ENCODE measurements at regions not wholly inside any gene's neighbourhood (a gene's known extent, or its start where the extent isn't known, plus 50 kb on each side); places are given as distances from the start of the nearest gene placed in this dataset.

DNA sequence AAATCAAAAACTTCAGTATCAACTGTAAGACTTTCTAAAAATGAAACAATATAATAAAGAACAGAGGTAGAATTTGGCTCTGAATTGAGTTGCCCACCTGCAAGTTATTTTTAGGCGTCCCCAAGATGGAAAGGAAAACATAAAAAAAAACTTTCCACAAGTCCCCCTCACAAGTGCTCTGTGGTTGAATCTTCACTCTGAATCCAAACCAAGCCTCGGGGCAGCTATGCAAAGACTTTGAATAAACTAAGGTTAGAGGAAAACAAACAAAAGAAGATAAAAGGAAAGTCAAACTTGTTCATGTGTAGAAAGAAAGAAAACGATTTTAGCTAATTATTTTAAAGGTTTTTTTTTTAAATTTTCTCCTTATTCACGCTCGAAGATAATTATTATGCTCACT, 372.4 kb upstream of the SLIT2 start:
- Histone ChIP-seq H3K4me1 (no peaks in the 10 kb centered on the region), H3K36me3 (no peaks in the 10 kb centered on the region), H3K27me3 (no peaks in the 10 kb centered on the region), H3K9me3 (no peaks in the 10 kb centered on the region), H3K27ac (no peak overlapping the region), H3K4me3 (no peak overlapping the region)
- intact Hi-C loops (cut with DNase I; ENCODE audit: low total_unique reads) = no loop called here
- TF ChIP-seq POLR2A (IDR thresholded peaks at IDR 0.05) (no peak), EP300 (IDR thresholded peaks at IDR 0.05) (no peak), POLR2AphosphoS5 (IDR thresholded peaks at IDR 0.05) (no peak)
- TF ChIP-seq, protein P1, sequence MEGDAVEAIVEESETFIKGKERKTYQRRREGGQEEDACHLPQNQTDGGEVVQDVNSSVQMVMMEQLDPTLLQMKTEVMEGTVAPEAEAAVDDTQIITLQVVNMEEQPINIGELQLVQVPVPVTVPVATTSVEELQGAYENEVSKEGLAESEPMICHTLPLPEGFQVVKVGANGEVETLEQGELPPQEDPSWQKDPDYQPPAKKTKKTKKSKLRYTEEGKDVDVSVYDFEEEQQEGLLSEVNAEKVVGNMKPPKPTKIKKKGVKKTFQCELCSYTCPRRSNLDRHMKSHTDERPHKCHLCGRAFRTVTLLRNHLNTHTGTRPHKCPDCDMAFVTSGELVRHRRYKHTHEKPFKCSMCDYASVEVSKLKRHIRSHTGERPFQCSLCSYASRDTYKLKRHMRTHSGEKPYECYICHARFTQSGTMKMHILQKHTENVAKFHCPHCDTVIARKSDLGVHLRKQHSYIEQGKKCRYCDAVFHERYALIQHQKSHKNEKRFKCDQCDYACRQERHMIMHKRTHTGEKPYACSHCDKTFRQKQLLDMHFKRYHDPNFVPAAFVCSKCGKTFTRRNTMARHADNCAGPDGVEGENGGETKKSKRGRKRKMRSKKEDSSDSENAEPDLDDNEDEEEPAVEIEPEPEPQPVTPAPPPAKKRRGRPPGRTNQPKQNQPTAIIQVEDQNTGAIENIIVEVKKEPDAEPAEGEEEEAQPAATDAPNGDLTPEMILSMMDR (IDR thresholded peaks at IDR 0.05) = no peak
- no peak for DNase-seq
- WGBS, 5 donors = 36 to 52% (median 44%) methylated on average over 5 of the region's 5 CpGs

DNA sequence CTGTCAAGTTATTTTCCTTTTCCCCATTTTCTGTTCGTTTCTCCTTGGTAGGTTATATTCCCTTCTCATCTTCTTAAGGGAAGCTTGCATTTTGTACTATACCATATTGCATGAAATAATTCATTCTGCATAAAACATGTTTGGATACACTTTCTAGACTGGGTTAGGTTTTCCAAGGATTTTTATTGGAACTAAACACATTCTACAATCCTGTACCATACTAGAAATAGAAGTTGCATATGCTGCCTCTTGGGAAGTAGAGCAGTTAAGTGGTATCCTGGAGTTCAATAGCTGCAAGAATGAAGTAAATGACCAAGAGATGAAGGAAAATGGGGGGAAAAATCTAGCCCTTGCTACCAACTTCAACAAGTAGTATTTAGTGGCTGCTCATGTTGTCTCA, 393.7 kb upstream of the SLIT2 start:
- H3K36me3 ChIP-seq = no peaks in the 10 kb centered on the region
- peaks cover 0 to 14% (median 7%) of the 10 kb centered on the region in 4 donors for H3K9me3 ChIP-seq
- H3K4me1 ChIP-seq = no peaks in the 10 kb centered on the region
- H3K27ac ChIP-seq = no peak overlapping the region
- intact Hi-C loops (cut with DNase I; ENCODE audit: low total_unique reads) = no loop called here
- no peak for TF ChIP-seq POLR2AphosphoS5 (IDR thresholded peaks at IDR 0.05)
- no peak for TF ChIP-seq POLR2A (IDR thresholded peaks at IDR 0.05)
- TF ChIP-seq EP300 (IDR thresholded peaks at IDR 0.05) = no peak
- TF ChIP-seq, protein P1 (IDR thresholded peaks at IDR 0.05) = no peak
- 57 to 81% (median 66%) methylated on average over 1 of the region's 1 CpG for WGBS, 5 donors
- no peaks in the 10 kb centered on the region for H3K27me3 ChIP-seq
- no peak overlapping the region for H3K4me3 ChIP-seq
- DNase-seq = no peak

DNA sequence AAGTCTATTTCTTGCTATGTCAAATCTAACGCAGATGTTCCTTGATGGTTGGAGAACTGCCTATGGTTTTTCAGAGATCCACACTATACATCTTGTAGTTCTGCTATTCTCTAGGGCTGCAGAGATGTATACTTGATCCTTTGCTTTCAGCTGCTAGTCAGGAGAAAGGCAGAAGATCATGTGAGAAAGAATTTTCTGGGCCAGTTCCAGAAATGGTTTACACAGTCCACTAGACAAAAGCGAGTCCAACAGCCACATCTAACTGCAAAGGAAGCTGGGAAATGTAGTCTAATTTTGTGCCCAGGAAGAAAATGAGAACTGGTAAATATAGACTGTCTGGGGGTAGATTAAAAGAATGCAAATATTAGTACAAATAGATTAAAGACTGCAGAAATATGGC, 394.3 kb upstream of the SLIT2 start:
- no peak overlapping the region for H3K27ac ChIP-seq
- 44 to 57% (median 47%) methylated on average over 2 of the region's 2 CpGs for WGBS, 5 donors
- H3K27me3 ChIP-seq = no peaks in the 10 kb centered on the region
- H3K4me1 ChIP-seq = no peaks in the 10 kb centered on the region
- DNase-seq = peak in 1 of 2 donors; percentile 62
- H3K36me3 ChIP-seq = no peaks in the 10 kb centered on the region
- H3K9me3 ChIP-seq = peaks cover 0 to 14% (median 7%) of the 10 kb centered on the region in 4 donors
- no peak overlapping the region for H3K4me3 ChIP-seq
- TF ChIP-seq, protein P1 (IDR thresholded peaks at IDR 0.05) = no peak
- no peak for TF ChIP-seq POLR2AphosphoS5 (IDR thresholded peaks at IDR 0.05)
- no peak for TF ChIP-seq EP300 (IDR thresholded peaks at IDR 0.05)
- no peak for TF ChIP-seq POLR2A (IDR thresholded peaks at IDR 0.05)
- intact Hi-C loops (cut with DNase I; ENCODE audit: low total_unique reads) = no loop called here

DNA sequence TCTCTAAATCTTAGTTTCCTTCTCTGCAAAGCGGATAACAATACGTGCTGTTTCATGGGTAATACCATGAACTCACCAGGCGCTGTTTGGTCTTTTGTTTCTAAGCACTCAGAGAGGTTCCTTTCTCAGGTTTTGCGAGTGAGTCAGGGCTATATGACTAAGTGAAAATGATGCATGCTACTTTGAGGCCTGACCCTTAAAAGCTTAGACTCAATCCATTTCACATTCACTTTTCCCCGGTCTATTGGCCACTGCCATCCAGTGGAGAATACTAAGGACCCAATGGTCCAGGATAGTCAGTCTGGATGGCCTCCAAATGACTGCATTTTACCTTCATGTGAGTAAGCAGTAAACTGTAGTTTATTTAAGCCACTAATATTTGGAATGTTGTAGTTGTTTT, 400.8 kb upstream of the SLIT2 start:
- DNase-seq = no peak
- TF ChIP-seq EP300 (IDR thresholded peaks at IDR 0.05) (no peak), POLR2A (IDR thresholded peaks at IDR 0.05) (no peak)
- H3K27me3 ChIP-seq = no peaks in the 10 kb centered on the region
- intact Hi-C loops (cut with DNase I; ENCODE audit: low total_unique reads) = no loop called here
- no peaks in the 10 kb centered on the region for H3K4me1 ChIP-seq
- no peak overlapping the region for H3K4me3 ChIP-seq
- no peaks in the 10 kb centered on the region for H3K36me3 ChIP-seq
- H3K27ac ChIP-seq = no peak overlapping the region
- WGBS, 5 donors = 87 to 91% (median 89%) methylated on average over 5 of the region's 5 CpGs
- peaks cover 0 to 14% (median 4%) of the 10 kb centered on the region in 4 donors for H3K9me3 ChIP-seq

DNA sequence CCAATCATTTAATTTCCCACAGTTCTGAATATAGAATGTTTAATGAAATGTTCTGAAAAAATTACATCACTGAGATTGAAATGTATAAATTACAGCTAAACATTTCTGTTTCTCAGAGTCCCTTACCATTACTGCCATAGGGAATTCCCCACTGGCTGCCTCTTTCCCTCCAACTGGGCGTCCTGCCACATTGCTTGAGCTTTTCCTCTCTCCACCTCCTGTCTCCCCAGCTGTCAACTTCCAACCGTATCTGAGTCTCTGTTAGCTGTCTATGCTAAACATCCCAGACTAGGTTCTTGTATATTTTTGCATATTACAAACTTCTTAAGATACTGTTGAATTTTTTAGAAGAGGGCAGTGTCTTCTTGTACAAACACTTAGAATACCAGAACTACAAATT, 407.3 kb upstream of the SLIT2 start:
- 37 to 56% (median 50%) methylated on average over 2 of the region's 2 CpGs for WGBS, 5 donors
- intact Hi-C loops (cut with DNase I; ENCODE audit: low total_unique reads) = no loop called here
- H3K4me3 ChIP-seq = no peak overlapping the region
- H3K27me3 ChIP-seq = no peaks in the 10 kb centered on the region
- no peak overlapping the region for H3K27ac ChIP-seq
- no peak for TF ChIP-seq EP300 (IDR thresholded peaks at IDR 0.05)
- no peak for TF ChIP-seq POLR2A (IDR thresholded peaks at IDR 0.05)
- TF ChIP-seq, protein P1 (IDR thresholded peaks at IDR 0.05) = no peak
- TF ChIP-seq POLR2AphosphoS5 (IDR thresholded peaks at IDR 0.05) = no peak
- no peaks in the 10 kb centered on the region for H3K9me3 ChIP-seq
- no peaks in the 10 kb centered on the region for H3K4me1 ChIP-seq
- DNase-seq = peak in 1 of 2 donors; percentile 45
- no peaks in the 10 kb centered on the region for H3K36me3 ChIP-seq
